ENCODE measurements at regions not wholly inside any gene's neighbourhood (a gene's known extent, or its start where the extent isn't known, plus 50 kb on each side); places are given as distances from the start of the nearest gene placed in this dataset.
A peak's percentile ranks its signal among the peaks of the same experiment; 100 is the strongest.

- no peaks in the 10 kb centered on the region for H3K27me3 ChIP-seq (ENCODE audit: control insufficient read depth in 3 of 3, insufficient read depth in 3 of 3, low read length in 2 of 3)
- TF ChIP-seq, protein P1, sequence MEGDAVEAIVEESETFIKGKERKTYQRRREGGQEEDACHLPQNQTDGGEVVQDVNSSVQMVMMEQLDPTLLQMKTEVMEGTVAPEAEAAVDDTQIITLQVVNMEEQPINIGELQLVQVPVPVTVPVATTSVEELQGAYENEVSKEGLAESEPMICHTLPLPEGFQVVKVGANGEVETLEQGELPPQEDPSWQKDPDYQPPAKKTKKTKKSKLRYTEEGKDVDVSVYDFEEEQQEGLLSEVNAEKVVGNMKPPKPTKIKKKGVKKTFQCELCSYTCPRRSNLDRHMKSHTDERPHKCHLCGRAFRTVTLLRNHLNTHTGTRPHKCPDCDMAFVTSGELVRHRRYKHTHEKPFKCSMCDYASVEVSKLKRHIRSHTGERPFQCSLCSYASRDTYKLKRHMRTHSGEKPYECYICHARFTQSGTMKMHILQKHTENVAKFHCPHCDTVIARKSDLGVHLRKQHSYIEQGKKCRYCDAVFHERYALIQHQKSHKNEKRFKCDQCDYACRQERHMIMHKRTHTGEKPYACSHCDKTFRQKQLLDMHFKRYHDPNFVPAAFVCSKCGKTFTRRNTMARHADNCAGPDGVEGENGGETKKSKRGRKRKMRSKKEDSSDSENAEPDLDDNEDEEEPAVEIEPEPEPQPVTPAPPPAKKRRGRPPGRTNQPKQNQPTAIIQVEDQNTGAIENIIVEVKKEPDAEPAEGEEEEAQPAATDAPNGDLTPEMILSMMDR (IDR thresholded peaks at IDR 0.05; ENCODE audit: control extremely low read depth, extremely low read depth): no peak
- no peak for ATAC-seq (ENCODE audit: insufficient read depth, low FRiP score)
- no peak overlapping the region for H3K27ac ChIP-seq (ENCODE audit: low read depth in 1 of 2, low read length in 1 of 2)
- no peak overlapping the region for H3K9ac ChIP-seq (ENCODE audit: insufficient read depth in 1 of 2, low read length in 2 of 2)
- H3K36me3 ChIP-seq (ENCODE audit: control insufficient read depth in 4 of 4, insufficient read depth in 4 of 4, low read length in 4 of 4): peaks cover 0 to 6% (median 1%) of the 10 kb centered on the region in 4 donors
- H3K4me3 ChIP-seq: no peak overlapping the region
- H3K9me3 ChIP-seq (ENCODE audit: control insufficient read depth in 4 of 4, insufficient read depth in 3 of 4, low read length in 3 of 4): no peaks in the 10 kb centered on the region
- no peaks in the 10 kb centered on the region for H3K4me1 ChIP-seq (ENCODE audit: control insufficient read depth in 5 of 5, insufficient read depth in 5 of 5, low read length in 5 of 5)
- WGBS, 2 donors: 84 to 89% methylated on average over 15 of the region's 15 CpGs
- no peak for DNase-seq
Measured at GRCh38 chr21:36207577-36208320, 51.1 kb downstream of the DOP1B start.

DNA sequence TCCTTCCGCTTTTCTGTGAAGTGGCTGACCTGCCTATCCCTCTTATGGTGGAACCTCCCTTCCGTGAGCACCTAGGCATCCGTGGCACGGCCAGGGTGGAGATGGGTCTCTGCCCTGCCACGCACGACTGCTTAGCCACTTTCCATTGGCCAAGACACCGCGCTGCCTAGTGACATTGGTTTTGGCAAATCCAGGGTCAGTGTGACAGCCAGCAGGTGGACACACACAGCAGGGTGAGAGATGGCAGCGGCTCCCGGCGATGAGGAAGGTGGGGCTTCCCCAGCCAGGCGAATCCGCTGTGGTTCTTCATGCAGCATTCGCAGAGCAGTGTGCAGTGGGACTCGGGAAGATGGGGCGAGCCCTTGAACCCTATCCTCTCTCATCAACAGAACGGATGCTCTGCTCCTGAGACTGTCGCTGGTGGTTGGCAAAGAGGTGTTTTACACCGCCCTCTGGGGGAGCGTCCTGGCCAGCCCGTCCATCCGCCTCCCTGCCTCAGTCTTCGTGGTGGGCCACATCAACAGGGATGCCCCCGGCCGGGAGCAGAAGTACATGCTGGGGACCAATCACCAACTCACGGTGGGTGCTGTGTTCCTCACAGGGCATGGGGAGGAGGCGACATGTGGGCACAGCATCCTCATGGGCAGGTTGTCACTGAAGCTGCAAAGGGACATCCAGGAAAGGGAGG is 51.8 kb downstream of the DOP1B start:
- DNase-seq: no peak
- H3K27me3 ChIP-seq (ENCODE audit: control insufficient read depth in 3 of 3, insufficient read depth in 3 of 3, low read length in 2 of 3): no peaks in the 10 kb centered on the region
- H3K4me3 ChIP-seq: no peak overlapping the region
- H3K36me3 ChIP-seq (ENCODE audit: control insufficient read depth in 4 of 4, insufficient read depth in 4 of 4, low read length in 4 of 4): peaks cover 0 to 6% (median 1%) of the 10 kb centered on the region in 4 donors
- TF ChIP-seq, protein P1 (IDR thresholded peaks at IDR 0.05; ENCODE audit: control extremely low read depth, extremely low read depth): no peak
- H3K9me3 ChIP-seq (ENCODE audit: control insufficient read depth in 4 of 4, insufficient read depth in 3 of 4, low read length in 3 of 4): no peaks in the 10 kb centered on the region
- no peak overlapping the region for H3K27ac ChIP-seq (ENCODE audit: low read depth in 1 of 2, low read length in 1 of 2)
- ATAC-seq (ENCODE audit: insufficient read depth, low FRiP score): no peak
- H3K9ac ChIP-seq (ENCODE audit: insufficient read depth in 1 of 2, low read length in 2 of 2): no peak overlapping the region
- H3K4me1 ChIP-seq (ENCODE audit: control insufficient read depth in 5 of 5, insufficient read depth in 5 of 5, low read length in 5 of 5): no peaks in the 10 kb centered on the region
- WGBS, 2 donors: 95% methylated on average over 27 of the region's 27 CpGs

- ATAC-seq (ENCODE audit: insufficient read depth, low FRiP score): peak; percentile 32
- no peak overlapping the region for H3K9ac ChIP-seq (ENCODE audit: insufficient read depth in 1 of 2, low read length in 2 of 2)
- H3K4me3 ChIP-seq: no peak overlapping the region
- H3K27me3 ChIP-seq (ENCODE audit: control insufficient read depth in 3 of 3, insufficient read depth in 3 of 3, low read length in 2 of 3): no peaks in the 10 kb centered on the region
- H3K36me3 ChIP-seq (ENCODE audit: control insufficient read depth in 4 of 4, insufficient read depth in 4 of 4, low read length in 4 of 4): peaks cover 0 to 9% (median 5%) of the 10 kb centered on the region in 4 donors
- DNase-seq: peak; percentile 25 to 56 (median 46)
- H3K4me1 ChIP-seq (ENCODE audit: control insufficient read depth in 5 of 5, insufficient read depth in 5 of 5, low read length in 5 of 5): no peaks in the 10 kb centered on the region
- whole genome bisulfite sequencing, 2 donors: 84 to 89% methylated on average over 11 of the region's 11 CpGs
- no peak overlapping the region for H3K27ac ChIP-seq (ENCODE audit: low read depth in 1 of 2, low read length in 1 of 2)
- TF ChIP-seq, protein P1 (IDR thresholded peaks at IDR 0.05; ENCODE audit: control extremely low read depth, extremely low read depth): peak; percentile 19
- H3K9me3 ChIP-seq (ENCODE audit: control insufficient read depth in 4 of 4, insufficient read depth in 3 of 4, low read length in 3 of 4): no peaks in the 10 kb centered on the region
Measured at GRCh38 chr21:36209626-36210171, 53.1 kb downstream of the DOP1B start.
